Smooth muscle cell (in vitro differentiated cells): ENCODE measurements at regions not wholly inside any gene's neighbourhood (a gene's known extent, or its start where the extent isn't known, plus 50 kb on each side); places are given as distances from the start of the nearest gene placed in this dataset.
A peak's percentile ranks its signal among the peaks of the same experiment; 100 is the strongest.

Experiments used
- DNase-seq: peaks from one replicate; lab custom pipeline; 2025; ENCODE audit not compliant: unreplicated experiment; lab: John Stamatoyannopoulos, UW
- H2AFZ ChIP-seq: fragments of 200-600 bp; sonication (generic); 2 replicates; pipeline ENCODE4 v1.6.0; 2016; ENCODE audit warnings: antibody characterized with exemption, low read depth, mild to moderate bottlenecking
- H3F3A ChIP-seq: fragments of 200-600 bp; sonication (generic); 2 replicates; pipeline ENCODE4 v1.6.0; 2017; ENCODE audit warnings: antibody characterized with exemption, low read depth
- H3K27ac ChIP-seq: fragments of 200-600 bp; sonication (generic); 2 replicates; pipeline ENCODE4 v1.5.1; 2016; ENCODE audit warnings: low read depth, mild to moderate bottlenecking
- H3K27me3 ChIP-seq: fragments of 200-600 bp; sonication (generic); 2 replicates; pipeline ENCODE4 v1.6.1; 2016; ENCODE audit warnings: low read depth, mild to moderate bottlenecking
- H3K36me3 ChIP-seq: fragments of 200-600 bp; sonication (generic); 2 replicates; pipeline ENCODE4 v1.5.1; 2016; ENCODE audit warnings: low read depth
- H3K4me1 ChIP-seq: fragments of 200-600 bp; sonication (generic); 2 replicates; pipeline ENCODE4 v1.5.1; 2016; ENCODE audit warnings: low read depth
- H3K4me2 ChIP-seq: fragments of 200-600 bp; sonication (generic); 2 replicates; pipeline ENCODE4 v1.6.0; 2016; ENCODE audit warnings: mild to moderate bottlenecking
- H3K4me3 ChIP-seq: fragments of 200-600 bp; sonication (generic); 2 replicates; pipeline ENCODE4 v1.5.1; 2016; ENCODE audit warnings: mild to moderate bottlenecking
- H3K79me2 ChIP-seq: fragments of 200-600 bp; sonication (generic); 2 replicates; pipeline ENCODE4 v1.6.0; 2016; ENCODE audit warnings: low read depth, mild to moderate bottlenecking
- H3K9ac ChIP-seq: fragments of 200-600 bp; sonication (generic); 2 replicates; pipeline ENCODE4 v1.6.0; 2016; ENCODE audit warnings: low read depth
- H3K9me3 ChIP-seq: fragments of 200-600 bp; sonication (generic); replicated peaks from 2 replicates; pipeline ENCODE4 v1.5.1; 2016; ENCODE audit warnings: low read depth
- H4K20me1 ChIP-seq: fragments of 200-600 bp; sonication (generic); 2 replicates; pipeline ENCODE4 v1.6.0; 2016; ENCODE audit warnings: low read depth
- CTCF ChIP-seq: fragments of 200-600 bp; sonication (generic); IDR thresholded peaks from 2 replicates; pipeline ENCODE4 v1.5.1; 2017; ENCODE audit warnings: borderline replicate concordance, mild to moderate bottlenecking, antibody characterized with exemption; ENCODE audit not compliant: insufficient read depth, poor library complexity, severe bottlenecking
- WGBS: methylation state at CpG from one replicate; pipeline ENCODE4 v1.1.7; 2016; ENCODE audit warnings: low lambda C conversion rate; 5-methylcytosine and 5-hydroxymethylcytosine counted together

DNA sequence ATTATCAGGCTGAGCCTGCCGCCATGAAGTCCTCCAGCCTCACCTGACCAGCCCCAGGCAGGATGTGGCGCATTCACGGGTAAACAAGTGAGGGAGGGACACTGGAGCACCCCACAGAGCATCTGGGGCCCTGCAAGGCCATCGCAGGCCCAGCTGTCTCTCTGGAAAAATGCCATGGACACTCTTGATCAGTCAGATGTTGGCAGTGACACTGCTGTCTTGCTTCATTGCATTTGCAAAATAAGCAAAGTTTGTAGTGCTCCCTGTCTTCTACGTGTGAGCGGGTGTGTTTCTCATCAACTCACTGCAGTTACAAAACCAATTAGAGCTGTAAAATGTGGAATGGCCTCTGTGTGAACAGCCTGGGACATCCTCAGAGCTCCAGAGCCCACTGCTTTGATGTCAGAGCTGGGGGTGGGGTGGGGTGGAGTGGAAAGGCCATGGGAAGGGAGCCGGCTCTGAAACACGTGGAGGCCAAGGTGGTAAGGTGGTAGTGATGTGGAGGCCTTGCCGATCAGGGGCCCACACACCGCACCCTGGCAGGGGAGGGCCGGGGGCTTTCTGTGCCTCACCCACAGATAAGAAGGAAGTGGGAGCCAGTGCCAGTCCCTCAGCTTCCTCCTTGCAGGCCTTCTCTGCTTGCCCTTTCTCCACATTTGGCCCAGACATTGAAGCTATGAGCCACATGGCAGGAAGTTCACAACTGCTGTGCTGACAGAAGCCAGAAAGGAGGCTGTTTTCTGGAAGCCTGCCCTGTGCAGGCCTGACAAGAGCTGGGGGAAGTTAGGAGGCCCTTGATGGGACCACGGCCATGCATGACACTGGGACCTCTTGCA lies 254.9 kb downstream of the RHOU start:
- Histone ChIP-seq H3K27me3 (no peaks in the 10 kb centered on the region), H2AFZ (peak overlapping the region; percentile 64), H3F3A (no peaks in the 10 kb centered on the region), H3K4me3 (no peak overlapping the region), H3K9ac (no peak overlapping the region), H3K9me3 (no peaks in the 10 kb centered on the region), H3K79me2 (no peaks in the 10 kb centered on the region), H3K36me3 (no peaks in the 10 kb centered on the region), H4K20me1 (no peaks in the 10 kb centered on the region), H3K27ac (no peak overlapping the region), H3K4me1 (peaks cover 15% of the 10 kb centered on the region), H3K4me2 (no peak overlapping the region)
- TF ChIP-seq CTCF = no peak
- 53% methylated on average over 12 of the region's 12 CpGs for WGBS
- no peak for DNase-seq

DNA sequence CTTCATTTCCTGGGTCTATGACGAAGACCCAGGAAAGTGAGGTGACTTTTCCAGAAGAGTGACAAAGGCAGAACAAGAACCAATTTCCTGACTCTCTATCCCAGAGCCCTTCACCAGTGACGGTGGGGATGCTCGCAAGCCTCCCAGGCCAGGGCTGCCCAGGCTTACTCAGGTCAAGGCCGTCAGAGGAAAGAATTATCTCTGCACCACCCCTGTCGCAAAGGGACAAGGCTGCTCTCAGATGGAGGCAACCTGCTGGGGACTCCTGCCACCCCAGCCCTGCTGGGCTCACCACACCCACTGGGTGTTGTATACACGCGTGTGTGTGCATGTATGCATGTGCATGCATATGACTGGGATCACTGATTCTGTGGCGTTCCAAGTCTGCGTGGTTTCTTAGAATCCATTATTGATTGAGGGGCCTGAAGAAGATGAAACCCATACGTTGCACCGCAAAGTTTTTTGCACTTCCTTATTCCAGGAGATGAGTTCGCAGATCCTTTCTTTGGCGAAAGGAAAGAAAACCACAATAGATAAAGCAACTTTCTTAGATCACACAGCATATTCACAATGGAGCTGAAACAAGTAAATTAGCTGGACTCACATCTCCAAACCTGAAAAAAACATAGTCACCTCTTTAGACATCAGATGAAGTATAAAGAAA lies 255.8 kb downstream of the RHOU start:
- peaks cover 15% of the 10 kb centered on the region for H3K4me1 ChIP-seq
- TF ChIP-seq CTCF = no peak

DNA sequence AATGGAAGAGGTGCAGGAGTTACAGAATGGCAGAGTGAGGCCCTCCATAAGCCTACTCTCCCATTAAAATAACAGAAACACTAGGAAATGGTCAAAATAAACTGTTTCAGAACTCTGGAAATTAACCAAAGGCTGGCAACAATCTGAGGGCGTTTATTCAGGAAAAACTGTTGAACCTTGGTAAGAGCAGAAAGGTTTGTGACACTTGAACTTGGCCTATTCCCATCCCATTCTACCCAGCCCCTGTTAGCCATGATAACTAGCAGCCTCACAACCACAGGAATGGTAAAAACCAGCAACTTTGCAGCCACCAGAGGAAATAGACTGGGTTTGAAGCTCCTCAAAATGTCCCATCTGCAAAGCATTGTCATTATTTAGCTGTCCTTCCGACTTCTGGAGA lies 256.8 kb downstream of the RHOU start:
- Histone ChIP-seq H3K36me3 (no peaks in the 10 kb centered on the region), H3K4me1 (peaks cover 10% of the 10 kb centered on the region), H3F3A (no peaks in the 10 kb centered on the region), H3K4me3 (no peak overlapping the region), H4K20me1 (no peaks in the 10 kb centered on the region), H3K27me3 (no peaks in the 10 kb centered on the region), H3K27ac (no peak overlapping the region), H2AFZ (no peak overlapping the region), H3K9me3 (no peaks in the 10 kb centered on the region), H3K9ac (no peak overlapping the region), H3K4me2 (no peak overlapping the region), H3K79me2 (no peaks in the 10 kb centered on the region)
- no peak for TF ChIP-seq CTCF
- 88% methylated on average over 2 of the region's 2 CpGs for WGBS
- no peak for DNase-seq

More for the DNA sequence above, 255.8 kb downstream of the RHOU start:
- Histone ChIP-seq H3K4me2 (no peak overlapping the region), H4K20me1 (no peaks in the 10 kb centered on the region), H2AFZ (no peak overlapping the region), H3K79me2 (no peaks in the 10 kb centered on the region), H3F3A (no peaks in the 10 kb centered on the region), H3K27ac (no peak overlapping the region), H3K9ac (no peak overlapping the region), H3K9me3 (no peaks in the 10 kb centered on the region), H3K36me3 (no peaks in the 10 kb centered on the region), H3K4me3 (no peak overlapping the region), H3K27me3 (no peaks in the 10 kb centered on the region)
- 94% methylated on average over 13 of the region's 13 CpGs for WGBS
- DNase-seq = no peak
